ENCODE measurements at regions not wholly inside any gene's neighbourhood (a gene's known extent, or its start where the extent isn't known, plus 50 kb on each side); places are given as distances from the start of the nearest gene placed in this dataset.
"Not testable (repeated sequence)": the region's sequence is repeated elsewhere in the genome, so short reads cannot be mapped to it uniquely, and the experiment has no call there.

- no peak for DNase-seq (ENCODE audit: extremely low read depth in 1 of 2, low read depth in 1 of 2)
Measured at GRCh38 chr17:34474706-34475105, 104.7 kb upstream of the TMEM132E start.

GRCh38 chr17:34472363-34472762 is 107.0 kb upstream of the TMEM132E start:
- no peak for DNase-seq (ENCODE audit: extremely low read depth in 1 of 2, low read depth in 1 of 2)

GRCh38 chr17:34471278-34471677 is 108.1 kb upstream of the TMEM132E start:
- not testable (repeated sequence) for DNase-seq (ENCODE audit: extremely low read depth in 1 of 2, low read depth in 1 of 2)

- no peak for DNase-seq (ENCODE audit: extremely low read depth in 1 of 2, low read depth in 1 of 2)
Measured at GRCh38 chr17:34465789-34466188, 102.8 kb upstream of the CCL1 start.

GRCh38 chr17:34464812-34465211 is 101.8 kb upstream of the CCL1 start:
- no peak for DNase-seq (ENCODE audit: extremely low read depth in 1 of 2, low read depth in 1 of 2)

- no peak for DNase-seq (ENCODE audit: extremely low read depth in 1 of 2, low read depth in 1 of 2)
Measured at GRCh38 chr17:34458266-34458665, 95.2 kb upstream of the CCL1 start.

GRCh38 chr17:34456121-34456520 is 93.1 kb upstream of the CCL1 start:
- DNase-seq (ENCODE audit: extremely low read depth in 1 of 2, low read depth in 1 of 2), result no peak

GRCh38 chr17:34452769-34453168 is 89.7 kb upstream of the CCL1 start:
- no peak for DNase-seq (ENCODE audit: extremely low read depth in 1 of 2, low read depth in 1 of 2)

GRCh38 chr17:34451313-34451712 is 88.3 kb upstream of the CCL1 start:
- no peak for DNase-seq (ENCODE audit: extremely low read depth in 1 of 2, low read depth in 1 of 2)

GRCh38 chr17:34447406-34447805 is 84.4 kb upstream of the CCL1 start:
- DNase-seq (ENCODE audit: extremely low read depth in 1 of 2, low read depth in 1 of 2), result no peak

- no peak for DNase-seq (ENCODE audit: extremely low read depth in 1 of 2, low read depth in 1 of 2)
Measured at GRCh38 chr17:34445101-34445500, 82.1 kb upstream of the CCL1 start.

- no peak for DNase-seq (ENCODE audit: extremely low read depth in 1 of 2, low read depth in 1 of 2)
Measured at GRCh38 chr17:34443619-34444469, 80.8 kb upstream of the CCL1 start.

- DNase-seq (ENCODE audit: extremely low read depth in 1 of 2, low read depth in 1 of 2), result no peak
Measured at GRCh38 chr17:34442387-34443111, 79.5 kb upstream of the CCL1 start.

- no peak for DNase-seq (ENCODE audit: extremely low read depth in 1 of 2, low read depth in 1 of 2)
Measured at GRCh38 chr17:34437188-34437587, 74.2 kb upstream of the CCL1 start.

- no peak for DNase-seq (ENCODE audit: extremely low read depth in 1 of 2, low read depth in 1 of 2)
Measured at GRCh38 chr17:34436607-34437006, 73.6 kb upstream of the CCL1 start.

- no peak for DNase-seq (ENCODE audit: extremely low read depth in 1 of 2, low read depth in 1 of 2)
Measured at GRCh38 chr17:34435182-34435928, 72.3 kb upstream of the CCL1 start.

GRCh38 chr17:34434052-34434451 is 71.0 kb upstream of the CCL1 start:
- no peak for DNase-seq (ENCODE audit: extremely low read depth in 1 of 2, low read depth in 1 of 2)

- no peak for DNase-seq (ENCODE audit: extremely low read depth in 1 of 2, low read depth in 1 of 2)
Measured at GRCh38 chr17:34424814-34425491, 61.9 kb upstream of the CCL1 start.

GRCh38 chr17:34423978-34424813 is 61.2 kb upstream of the CCL1 start:
- DNase-seq (ENCODE audit: extremely low read depth in 1 of 2, low read depth in 1 of 2), result no peak

- not testable (repeated sequence) for DNase-seq (ENCODE audit: extremely low read depth in 1 of 2, low read depth in 1 of 2)
Measured at GRCh38 chr17:34423315-34423714, 60.3 kb upstream of the CCL1 start.

Data from stimulated activated CD8-positive, alpha-beta memory T cell treated with anti-CD3 and anti-CD28 coated beads, Interleukin-7, amount 100 ng/mL, for 48 hours (primary cell).